ENCODE measurements at regions not wholly inside any gene's neighbourhood (a gene's known extent, or its start where the extent isn't known, plus 50 kb on each side); places are given as distances from the start of the nearest gene placed in this dataset.

GRCh38 chr11:106446955-106447354 lies 369.5 kb downstream of the AASDHPPT start:
- TF ChIP-seq CTCF (tag by site-specific recombination; IDR thresholded peaks at IDR 0.05) (no peak), ZNF280C (tag by site-specific recombination; IDR thresholded peaks at IDR 0.05) (no peak), ZNF626 (tag by site-specific recombination; IDR thresholded peaks at IDR 0.05) (no peak), ZNF274 (IDR thresholded peaks at IDR 0.05; ENCODE audit: low read length) (no peak), ZNF274 (tag by site-specific recombination; IDR thresholded peaks at IDR 0.05; ENCODE audit: borderline replicate concordance) (no peak), HOXA7 (CRISPR knock-in tag; IDR thresholded peaks at IDR 0.05; ENCODE audit: borderline replicate concordance) (no peak), ZNF133 (tag by site-specific recombination; IDR thresholded peaks at IDR 0.05) (no peak), SP2 (tag by site-specific recombination; IDR thresholded peaks at IDR 0.05) (no peak), ZNF184 (tag by site-specific recombination; IDR thresholded peaks at IDR 0.05) (no peak), ZNF19 (tag by site-specific recombination; IDR thresholded peaks at IDR 0.05; ENCODE audit: low read depth) (no peak), ZBTB26 (tag by site-specific recombination; optimal IDR thresholded peaks at IDR 0.05) (no peak), ZNF707 (tag by site-specific recombination; IDR thresholded peaks at IDR 0.05) (no peak)

Data from HEK293 (cell line).